GM12873 (cell line): ENCODE measurements at regions not wholly inside any gene's neighbourhood (a gene's known extent, or its start where the extent isn't known, plus 50 kb on each side); places are given as distances from the start of the nearest gene placed in this dataset.

Experiments used
- CTCF ChIP-seq: IDR thresholded peaks from 2 replicates; pipeline ENCODE4 v1.5.1; 2012; ENCODE audit warnings: low read depth, mild to moderate bottlenecking, moderate library complexity, low read length, control low read depth; ENCODE audit not compliant: insufficient read depth; ENCODE audit errors: missing control alignments

- no peak for TF ChIP-seq CTCF
These were observed 266.3 kb downstream of the FBXW7 start for GRCh38 chr4:152269448-152270191.

- no peak for TF ChIP-seq CTCF
These were observed 268.1 kb downstream of the FBXW7 start for GRCh38 chr4:152267811-152268210.

GRCh38 chr4:152266831-152267480, 268.9 kb downstream of the FBXW7 start:
- no peak for TF ChIP-seq CTCF

GRCh38 chr4:152265149-152265621, 270.7 kb downstream of the FBXW7 start:
- TF ChIP-seq CTCF: no peak

- no peak for TF ChIP-seq CTCF
These were observed 271.8 kb downstream of the FBXW7 start for GRCh38 chr4:152264106-152264505.

GRCh38 chr4:152259866-152260265, 276.0 kb downstream of the FBXW7 start:
- no peak for TF ChIP-seq CTCF

- TF ChIP-seq CTCF: no peak
These were observed 276.8 kb downstream of the FBXW7 start for GRCh38 chr4:152258804-152259708.
